NCI-H128 (cell line): ENCODE measurements at regions not wholly inside any gene's neighbourhood (a gene's known extent, or its start where the extent isn't known, plus 50 kb on each side); places are given as distances from the start of the nearest gene placed in this dataset.

ENCODE experiments used
- DNase-seq: peaks from one replicate; lab custom pipeline; 2025; ENCODE audit not compliant: unreplicated experiment; lab: John Stamatoyannopoulos, UW

- DNase-seq: no peak
Observed at GRCh38 chr18:67241299-67241698, 275.2 kb downstream of the DSEL start.

DNA sequence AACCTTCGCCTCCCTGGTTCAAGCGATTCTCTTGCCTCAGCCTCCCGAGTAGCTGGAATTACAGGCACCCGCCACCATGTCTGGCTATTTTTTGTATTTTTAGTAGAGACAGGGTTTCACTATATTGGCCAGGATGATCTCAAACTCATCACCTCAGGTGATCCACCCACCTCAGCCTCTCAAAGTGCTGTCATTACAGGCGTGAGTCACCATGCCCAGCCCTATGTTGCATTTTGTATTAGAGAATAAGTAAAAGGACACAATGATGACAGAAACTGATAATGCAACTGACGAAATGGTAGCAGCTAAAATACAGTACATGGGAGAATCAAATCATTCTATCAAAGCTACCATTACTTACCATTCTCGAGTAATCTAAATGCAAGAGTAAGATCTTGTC, 276.7 kb downstream of the DSEL start:
- DNase-seq: no peak

- no peak for DNase-seq
Observed at GRCh38 chr18:67232991-67233390, 283.5 kb downstream of the DSEL start.

DNA sequence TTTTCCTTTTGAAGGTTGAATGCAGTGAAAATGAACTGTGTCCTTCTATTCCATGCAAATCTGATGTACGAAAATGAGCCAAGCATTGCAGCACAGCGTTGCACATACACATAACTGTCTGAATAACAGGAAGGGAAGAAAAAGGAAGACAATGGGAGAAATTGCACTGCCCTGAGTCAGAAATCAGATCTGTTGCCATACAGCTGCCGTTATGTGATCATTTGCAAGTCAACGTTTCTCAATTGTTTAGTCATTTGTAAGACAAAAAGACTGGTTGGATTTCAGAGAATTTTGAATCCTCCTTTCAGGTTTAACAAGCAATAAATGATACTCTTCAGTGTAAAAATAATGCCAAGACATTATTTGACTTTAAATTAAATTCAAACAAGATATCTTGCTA, 284.1 kb downstream of the DSEL start:
- DNase-seq: no peak

DNA sequence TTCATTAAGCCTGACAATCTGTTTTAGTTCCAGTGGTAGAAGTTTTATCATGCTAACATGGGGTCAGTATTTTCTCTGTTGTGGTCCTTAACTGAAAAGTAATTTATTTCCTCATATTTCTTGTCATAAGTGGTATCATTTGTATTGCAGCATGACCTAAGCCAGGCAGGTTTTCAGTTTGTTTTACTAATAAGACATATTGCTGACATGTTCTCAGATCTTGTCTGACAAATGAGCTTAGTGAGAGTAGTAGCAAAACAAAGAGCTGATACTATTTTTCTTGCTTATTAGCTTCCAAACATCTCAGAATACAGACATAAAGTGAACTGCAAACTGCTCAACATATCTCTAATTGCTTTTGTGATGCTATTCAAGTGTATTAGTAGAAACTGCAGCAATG, 293.6 kb downstream of the DSEL start:
- DNase-seq: no peak

GRCh38 chr18:67219821-67220220, 296.7 kb downstream of the DSEL start:
- DNase-seq: no peak

DNA sequence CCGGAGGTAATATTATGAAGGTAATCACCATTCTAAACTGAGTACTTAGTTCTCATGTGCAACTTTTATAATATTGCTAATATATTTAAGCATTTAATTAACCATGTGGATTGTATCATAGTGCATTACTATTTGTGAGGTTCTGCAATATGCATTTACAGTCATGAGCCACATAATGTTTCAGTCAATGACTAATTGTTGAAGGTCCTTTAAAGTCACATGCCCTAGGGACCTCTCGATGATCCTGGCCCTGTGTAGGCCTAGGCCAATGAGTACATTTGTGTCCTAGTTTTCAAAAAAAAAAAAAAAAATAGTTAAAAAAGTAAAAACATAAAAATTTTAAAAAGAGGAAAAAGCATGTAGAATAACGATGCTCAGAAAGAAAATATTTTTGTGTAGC, 298.0 kb downstream of the DSEL start:
- DNase-seq: no peak

DNA sequence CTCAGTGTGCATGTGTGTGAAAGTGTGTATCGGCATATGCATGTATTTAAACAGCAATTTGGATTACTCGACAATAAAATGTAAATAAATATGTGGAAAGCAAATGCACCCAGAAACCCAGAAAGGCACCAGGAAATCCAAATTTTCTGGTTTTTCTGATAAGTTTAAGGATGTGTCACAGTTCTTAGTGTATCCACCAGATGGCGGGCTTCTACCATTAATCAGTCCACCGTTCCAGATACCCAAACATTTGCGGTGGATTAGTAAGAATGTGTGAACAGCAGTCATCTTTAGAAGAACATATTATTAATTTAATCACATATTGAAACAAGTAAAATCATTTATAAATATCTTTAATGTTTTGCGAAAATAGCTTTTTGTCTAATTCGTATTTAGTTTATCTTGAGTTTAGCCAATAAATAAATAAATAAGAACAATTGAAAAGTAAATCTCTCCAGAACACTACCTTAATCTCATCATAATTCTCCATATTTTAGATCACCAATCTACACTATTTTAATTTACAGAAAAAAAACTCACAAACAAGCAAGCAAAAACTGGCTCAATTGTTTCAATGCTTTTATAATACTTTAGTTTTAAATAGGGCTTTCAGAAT, 298.9 kb downstream of the DSEL start:
- no peak for DNase-seq

DNA sequence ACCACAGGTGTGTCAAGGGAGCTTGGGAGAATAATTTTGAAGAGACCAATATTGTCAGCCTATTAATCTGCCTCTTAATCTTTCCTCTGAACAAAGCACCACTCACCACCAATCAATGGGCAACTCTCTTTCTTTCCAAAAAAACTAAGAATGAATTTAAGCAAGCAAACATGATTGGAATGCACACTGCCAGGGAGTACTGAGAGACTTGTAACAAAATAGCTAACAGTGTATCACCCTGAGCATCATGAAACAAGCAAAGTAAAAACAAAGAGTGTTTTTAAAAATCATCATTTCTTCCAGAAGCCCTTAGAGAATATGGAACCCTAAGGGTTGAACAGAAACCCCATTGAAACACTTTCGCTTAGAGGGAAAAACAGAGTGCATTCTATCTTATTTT, 299.7 kb downstream of the DSEL start:
- DNase-seq: no peak

DNA sequence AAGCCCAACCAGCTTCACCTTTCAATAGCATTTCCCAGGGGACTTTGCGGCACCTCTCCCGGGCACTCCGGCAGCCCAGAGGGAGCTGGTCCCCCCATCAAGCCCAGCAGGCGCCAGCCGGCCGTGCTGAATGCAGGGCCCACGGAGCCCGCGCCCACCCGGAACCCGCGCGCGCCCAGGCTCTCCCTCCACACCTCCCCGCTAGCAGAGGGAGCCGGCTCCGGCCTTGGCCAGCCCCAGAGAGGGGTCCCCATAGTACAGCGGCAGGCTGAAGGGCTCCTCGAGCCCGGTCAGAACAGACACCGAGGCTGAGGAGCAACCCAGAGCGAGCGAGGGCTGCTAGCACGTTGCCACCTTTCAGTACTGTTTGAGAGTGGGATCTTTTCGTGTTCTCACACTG, 300.8 kb downstream of the DSEL start:
- no peak for DNase-seq

DNA sequence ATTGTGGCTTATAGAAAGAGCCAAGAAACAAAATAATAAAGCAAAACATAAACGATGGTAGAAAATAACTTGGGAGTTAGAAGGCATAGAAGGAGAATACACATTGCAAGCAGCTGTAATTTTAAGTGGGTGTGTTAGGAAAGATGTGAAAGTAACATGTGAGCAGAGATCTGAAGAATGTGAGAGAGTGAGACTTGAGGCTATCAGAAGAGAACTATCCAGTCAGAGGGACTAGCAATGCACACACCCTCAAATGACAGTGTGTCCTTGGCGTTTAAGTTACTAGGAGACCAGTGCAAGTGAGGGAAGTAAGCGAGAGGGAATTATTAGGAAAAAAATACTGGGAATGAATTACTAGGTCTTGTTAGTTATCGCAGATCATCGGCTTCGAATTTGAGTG, 304.9 kb downstream of the DSEL start:
- DNase-seq: no peak

DNA sequence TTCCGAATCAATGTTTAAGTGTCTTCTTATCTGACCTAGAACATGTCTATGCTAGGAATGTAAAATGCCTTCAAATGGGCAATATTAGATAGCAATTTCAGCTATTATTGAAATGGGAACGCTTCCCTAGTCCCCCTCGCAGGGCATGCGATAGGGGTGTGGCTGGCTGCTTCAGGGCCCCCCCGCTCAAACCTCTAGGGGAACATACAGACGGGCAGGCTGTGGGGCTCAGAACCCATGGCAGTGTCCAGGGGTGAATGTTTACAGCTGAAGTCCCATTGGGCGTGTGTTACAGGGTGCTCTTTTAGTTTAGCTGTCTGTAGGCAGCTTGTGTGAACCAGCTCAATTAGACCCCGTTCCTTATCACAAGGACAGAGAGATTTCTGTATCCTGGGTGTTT, 315.9 kb downstream of the DSEL start:
- no peak for DNase-seq

DNA sequence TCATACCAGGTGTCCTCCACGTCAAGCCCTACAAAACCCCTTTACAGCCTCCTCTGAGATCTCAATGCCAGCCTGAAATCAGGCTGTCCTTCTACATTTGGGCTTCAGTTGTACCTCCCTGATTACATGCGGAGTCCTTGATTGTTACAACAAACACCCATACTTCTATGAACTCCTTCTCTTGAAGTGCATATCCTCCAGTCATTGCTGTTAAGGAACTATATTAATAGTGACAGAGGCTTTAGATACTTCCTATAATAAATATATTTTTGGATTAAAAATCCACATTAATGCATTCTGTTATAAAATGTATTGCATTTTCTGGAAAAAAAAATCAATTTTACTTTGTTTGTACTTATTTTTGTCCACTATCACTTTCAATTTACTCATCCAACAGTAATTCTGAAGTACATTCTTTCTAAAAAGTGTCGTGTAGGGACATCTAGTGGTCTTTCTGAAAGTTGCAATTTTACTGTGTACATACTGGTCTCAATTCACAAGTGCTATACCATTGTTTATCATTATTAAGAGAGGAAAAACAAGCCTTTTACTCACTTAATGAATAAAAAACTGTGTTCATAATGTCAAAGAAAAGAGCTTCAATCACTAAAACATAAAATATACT, 316.4 kb downstream of the DSEL start:
- DNase-seq: peak; percentile 55

DNA sequence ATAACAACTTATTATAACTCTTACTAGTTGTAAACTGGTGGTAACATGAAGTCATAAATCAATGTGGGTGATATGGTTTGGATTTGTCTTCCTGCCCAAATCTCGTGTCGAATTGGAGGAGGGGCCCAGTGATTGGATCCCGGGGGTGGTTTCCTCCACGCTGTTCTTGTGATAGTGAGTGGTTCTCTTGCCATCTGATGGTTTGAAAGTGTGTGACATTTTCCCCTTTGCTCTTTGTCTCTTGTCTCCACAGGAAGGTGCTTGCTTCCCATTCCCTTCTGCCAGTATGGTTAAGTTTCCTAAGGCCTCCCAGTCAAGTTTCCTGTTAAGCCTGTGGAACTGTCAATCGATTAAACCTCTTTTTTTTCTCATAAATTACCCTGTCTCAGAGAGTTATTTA, 321.6 kb downstream of the DSEL start:
- no peak for DNase-seq

GRCh38 chr18:67192535-67192934, 324.0 kb downstream of the DSEL start:
- no peak for DNase-seq

DNA sequence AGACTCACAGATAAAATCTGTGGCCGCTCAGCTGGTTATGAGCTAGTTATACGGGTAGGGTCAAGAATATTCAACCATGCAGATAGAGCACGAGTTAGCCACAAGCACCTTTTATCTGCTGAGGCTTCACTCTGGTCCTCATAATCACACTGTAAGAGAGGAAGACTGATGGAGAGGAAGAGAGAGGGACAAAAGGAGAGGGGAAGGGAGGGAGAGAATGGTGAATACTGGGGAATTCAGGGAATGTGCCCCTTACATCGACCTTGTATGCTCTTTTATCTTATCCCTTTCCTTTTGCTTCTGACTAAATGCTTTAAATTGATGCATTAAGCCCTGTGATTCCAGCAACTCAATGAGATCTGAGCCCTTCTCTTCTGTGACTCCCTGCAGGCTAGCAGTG, 333.1 kb downstream of the DSEL start:
- DNase-seq: no peak

DNA sequence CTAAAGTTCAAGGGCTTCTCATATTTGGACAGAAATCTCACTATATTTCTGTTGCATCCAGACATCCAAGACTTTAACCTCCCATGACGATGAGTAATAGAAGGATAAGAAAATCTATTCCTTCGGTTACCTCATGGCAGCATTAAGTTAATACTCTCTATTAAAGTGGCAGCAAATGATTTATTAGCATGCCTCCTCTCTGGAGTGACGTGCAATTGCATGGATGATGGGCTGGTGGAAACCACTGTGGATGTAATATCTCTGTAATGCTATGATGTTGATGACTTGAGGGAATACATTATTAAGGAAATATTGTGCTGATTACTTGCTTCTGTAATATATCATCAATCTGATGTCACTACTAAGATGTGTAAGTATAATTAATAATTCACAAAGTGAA, 336.8 kb downstream of the DSEL start:
- DNase-seq: no peak

GRCh38 chr18:67159662-67160061, 356.9 kb downstream of the DSEL start:
- no peak for DNase-seq

- DNase-seq: no peak
Observed at GRCh38 chr18:67154979-67155378, 361.5 kb downstream of the DSEL start.

- no peak for DNase-seq
Observed at GRCh38 chr18:67151366-67151765, 365.2 kb downstream of the DSEL start.

- no peak for DNase-seq
Observed at GRCh38 chr18:67145586-67146292, 370.8 kb downstream of the DSEL start.

- no peak for DNase-seq
Observed at GRCh38 chr18:67144329-67144728, 372.2 kb downstream of the DSEL start.

- DNase-seq: no peak
Observed at GRCh38 chr18:67143028-67143427, 373.5 kb downstream of the DSEL start.
